ENCODE measurements at regions not wholly inside any gene's neighbourhood (a gene's known extent, or its start where the extent isn't known, plus 50 kb on each side); places are given as distances from the start of the nearest gene placed in this dataset.

DNA sequence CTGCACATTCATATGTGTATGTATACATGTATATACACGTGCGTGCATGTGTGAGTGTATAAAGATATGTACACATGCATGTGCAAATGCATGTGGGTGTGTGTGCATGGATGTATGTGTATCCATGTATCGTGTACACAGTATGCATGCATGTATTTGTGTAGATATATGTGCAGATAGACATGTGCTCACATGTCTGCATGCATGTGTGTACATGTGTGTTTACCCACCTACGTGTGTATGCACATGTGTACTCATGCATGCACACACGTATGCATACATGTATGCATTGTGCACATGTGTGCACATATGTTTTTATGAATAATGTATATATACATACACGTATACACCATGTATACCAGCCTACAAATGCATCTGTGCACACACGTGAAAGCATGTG is 80.3 kb upstream of the ZNF322 start:
- Histone ChIP-seq H3K27ac (ENCODE audit: insufficient read length, low read depth, low read length) (no peak overlapping the region), H3K23ac (ENCODE audit: insufficient read length, low read depth, low read length) (no peak overlapping the region), H2AFZ (ENCODE audit: low read length) (no peak overlapping the region), H4K91ac (ENCODE audit: insufficient read length, low read depth, low read length) (no peak overlapping the region), H2AK5ac (ENCODE audit: insufficient read length, low read length) (no peak overlapping the region), H3K79me1 (ENCODE audit: insufficient read depth, low read depth, low read length, poor library complexity, severe bottlenecking) (no peaks in the 10 kb centered on the region), H3K79me2 (ENCODE audit: insufficient read depth, low read length) (no peaks in the 10 kb centered on the region), H3K14ac (ENCODE audit: insufficient read depth, low read length) (no peak overlapping the region), H3T11ph (ENCODE audit: low read length) (no peak overlapping the region), H3K4ac (ENCODE audit: low read depth, low read length) (no peak overlapping the region), H2BK15ac (ENCODE audit: low read depth, low read length) (no peak overlapping the region), H2BK120ac (ENCODE audit: low read depth, low read length, poor library complexity, severe bottlenecking) (no peak overlapping the region), H2BK12ac (ENCODE audit: insufficient read length, low read depth, low read length) (no peak overlapping the region), H3K56ac (ENCODE audit: insufficient read length, low read depth, low read length) (no peak overlapping the region), H3K18ac (ENCODE audit: insufficient read length, low read depth, low read length) (no peak overlapping the region), H3K4me2 (ENCODE audit: insufficient read depth, insufficient read length, low read length) (no peak overlapping the region), H3K9me3 (ENCODE audit: control insufficient read depth, low read depth, low read length) (no peaks in the 10 kb centered on the region), H4K20me1 (ENCODE audit: control insufficient read depth, insufficient read depth, insufficient read length) (no peaks in the 10 kb centered on the region), H2BK5ac (ENCODE audit: insufficient read length, low read length) (no peak overlapping the region), H4K5ac (ENCODE audit: insufficient read length, low read depth, low read length) (no peak overlapping the region), H4K8ac (replicated peaks; ENCODE audit: insufficient read length, low read depth, low read length) (no peak overlapping the region), H3K27me3 (ENCODE audit: insufficient read depth, low read length) (no peaks in the 10 kb centered on the region), H3K9ac (ENCODE audit: extremely low read depth, insufficient read length, low read length) (no peak overlapping the region), H2BK20ac (ENCODE audit: low read depth, low read length, poor library complexity, severe bottlenecking) (no peak overlapping the region), H3K4me1 (ENCODE audit: insufficient read depth, low read length) (no peaks in the 10 kb centered on the region), H3K23me2 (ENCODE audit: insufficient read length, low read depth, low read length, poor library complexity, severe bottlenecking) (peaks cover 6% of the 10 kb centered on the region)
- H3K4me1 Mint-ChIP-seq = peaks cover 11 to 13% of the 10 kb centered on the region in 2 experiments
- no peak for DNase-seq
- H3K27ac Mint-ChIP-seq = no peak overlapping the region
- no peak overlapping the region for H3K4me3 Mint-ChIP-seq
- H3K36me3 Mint-ChIP-seq (ENCODE audit: insufficient read depth in 1 of 3, low read depth in 3 of 3) = no peaks in the 10 kb centered on the region
- H3K9me3 Mint-ChIP-seq = no peaks in the 10 kb centered on the region
- TF ChIP-seq, protein P1, sequence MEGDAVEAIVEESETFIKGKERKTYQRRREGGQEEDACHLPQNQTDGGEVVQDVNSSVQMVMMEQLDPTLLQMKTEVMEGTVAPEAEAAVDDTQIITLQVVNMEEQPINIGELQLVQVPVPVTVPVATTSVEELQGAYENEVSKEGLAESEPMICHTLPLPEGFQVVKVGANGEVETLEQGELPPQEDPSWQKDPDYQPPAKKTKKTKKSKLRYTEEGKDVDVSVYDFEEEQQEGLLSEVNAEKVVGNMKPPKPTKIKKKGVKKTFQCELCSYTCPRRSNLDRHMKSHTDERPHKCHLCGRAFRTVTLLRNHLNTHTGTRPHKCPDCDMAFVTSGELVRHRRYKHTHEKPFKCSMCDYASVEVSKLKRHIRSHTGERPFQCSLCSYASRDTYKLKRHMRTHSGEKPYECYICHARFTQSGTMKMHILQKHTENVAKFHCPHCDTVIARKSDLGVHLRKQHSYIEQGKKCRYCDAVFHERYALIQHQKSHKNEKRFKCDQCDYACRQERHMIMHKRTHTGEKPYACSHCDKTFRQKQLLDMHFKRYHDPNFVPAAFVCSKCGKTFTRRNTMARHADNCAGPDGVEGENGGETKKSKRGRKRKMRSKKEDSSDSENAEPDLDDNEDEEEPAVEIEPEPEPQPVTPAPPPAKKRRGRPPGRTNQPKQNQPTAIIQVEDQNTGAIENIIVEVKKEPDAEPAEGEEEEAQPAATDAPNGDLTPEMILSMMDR (conservative IDR thresholded peaks at IDR 0.05) = no peak
- no CpG with 5 or more reads among the region's 7 CpGs for WGBS (ENCODE audit: extremely low coverage, insufficient read length, low lambda C conversion rate)
- peaks cover 12% of the 10 kb centered on the region for H3K27me3 Mint-ChIP-seq (ENCODE audit: low read depth)
